CMK (cell line): ENCODE measurements at regions not wholly inside any gene's neighbourhood (a gene's known extent, or its start where the extent isn't known, plus 50 kb on each side); places are given as distances from the start of the nearest gene placed in this dataset.

Experiments
- DNase-seq: peaks from one replicate; pipeline ENCODE4 v3.0.0-alpha.2; 2010; ENCODE audit warnings: low read depth

DNA sequence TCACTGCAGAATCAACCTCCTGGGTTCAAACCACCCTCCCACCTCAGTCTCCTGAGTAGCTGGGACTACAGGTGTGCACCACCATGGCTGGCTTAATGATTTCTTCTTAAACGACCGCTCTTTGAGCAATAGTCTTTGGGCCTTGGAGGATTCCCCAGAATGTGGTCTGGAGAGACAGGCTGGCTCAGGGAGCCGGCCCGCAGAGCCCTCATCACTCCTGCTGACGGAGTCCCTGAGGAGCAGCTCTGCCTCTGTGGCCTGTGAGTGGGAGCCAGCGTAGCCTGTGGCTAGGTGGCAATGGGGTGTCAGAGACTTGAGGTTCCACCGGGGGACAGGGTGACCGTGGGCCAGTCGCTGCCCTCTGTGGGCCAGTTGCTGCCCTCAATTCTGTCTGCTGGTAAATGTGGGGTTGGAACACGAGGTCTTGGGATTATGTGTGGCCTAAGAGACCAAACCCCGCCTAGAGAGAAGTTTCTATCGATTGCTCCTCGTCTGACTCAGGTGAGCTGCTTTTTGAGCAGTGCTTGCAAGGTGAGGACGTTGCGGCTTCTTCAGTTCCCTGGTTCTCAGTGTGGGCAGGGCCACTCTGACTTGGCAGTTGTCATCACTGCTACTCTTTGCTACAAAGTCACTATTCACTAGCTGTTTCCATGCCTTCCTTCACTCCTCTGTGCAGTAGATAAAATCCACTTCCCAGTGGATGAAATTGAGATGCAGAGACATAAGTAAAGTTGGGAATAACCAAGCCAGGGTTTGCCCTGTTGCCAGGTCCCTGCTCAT, 124.8 kb upstream of the NECTIN1 start:
- DNase-seq = no peak

DNA sequence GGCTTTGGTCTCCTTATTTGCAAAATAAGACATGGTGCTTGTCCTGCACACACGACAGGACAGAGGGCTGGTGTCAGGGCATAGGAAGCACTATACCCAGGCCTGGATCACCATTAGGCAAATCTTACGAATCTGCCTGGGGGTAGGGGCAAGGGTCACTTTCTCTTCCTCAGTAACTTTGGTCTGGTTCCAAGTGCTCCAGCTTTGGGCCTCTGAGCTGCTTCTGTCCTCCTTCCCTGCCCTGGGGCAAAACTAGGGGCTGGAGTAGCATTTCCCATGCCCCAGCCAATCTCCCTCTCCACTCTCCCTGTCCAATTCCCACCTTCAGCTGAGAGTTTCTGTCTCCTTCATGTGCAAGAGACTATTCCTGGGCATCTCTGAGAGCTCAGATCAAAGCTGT, 123.7 kb upstream of the NECTIN1 start:
- no peak for DNase-seq

DNA sequence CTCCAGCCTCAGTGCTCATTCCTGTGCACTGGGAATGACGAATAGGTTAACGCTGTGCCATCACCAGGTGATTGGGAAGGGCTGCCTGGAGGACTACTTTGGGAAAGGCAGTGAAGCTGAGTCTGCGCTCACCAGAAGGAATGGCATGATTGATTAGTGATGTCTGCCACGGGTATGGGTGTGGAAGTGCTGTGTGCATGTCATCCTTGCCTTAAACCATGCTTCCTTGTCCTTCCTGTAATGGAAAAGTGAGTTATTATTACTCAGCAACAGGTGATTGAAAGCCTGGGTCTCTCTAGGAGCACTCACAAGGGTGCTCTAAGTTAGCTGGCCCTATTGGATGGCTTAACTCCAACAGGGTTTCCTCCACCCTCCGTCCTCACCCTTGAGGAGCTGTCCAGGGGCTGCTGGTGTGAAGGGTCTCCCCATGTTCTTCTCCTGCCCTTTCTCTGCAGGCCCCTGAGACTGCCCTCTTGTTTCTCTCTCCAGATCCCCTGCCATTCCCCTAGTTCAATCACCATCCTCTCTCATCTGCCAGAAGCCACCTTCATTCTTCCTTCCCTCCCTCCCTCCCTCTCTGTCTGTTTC, 121.9 kb upstream of the NECTIN1 start:
- no peak for DNase-seq

DNA sequence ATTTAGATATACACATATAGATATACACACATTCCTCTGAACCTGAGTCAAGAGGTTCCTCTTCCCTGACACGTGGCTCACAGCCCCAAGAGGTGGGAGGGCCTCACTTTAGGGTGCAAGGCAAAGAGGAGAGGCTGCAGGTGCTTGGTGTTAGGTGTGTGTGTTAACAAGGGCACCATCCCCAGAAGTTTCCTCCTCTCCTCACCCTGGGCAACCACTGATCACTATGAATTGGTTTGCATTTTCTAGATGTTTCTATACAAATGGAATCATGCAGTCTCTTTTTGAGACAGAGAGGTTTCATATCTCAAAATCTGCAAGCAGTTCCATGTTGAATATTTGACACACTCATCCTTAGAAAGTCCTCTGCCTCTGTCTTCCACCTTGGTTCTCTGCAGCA, 120.9 kb upstream of the NECTIN1 start:
- DNase-seq = no peak

GRCh38 chr11:119847853-119848252, 118.9 kb upstream of the NECTIN1 start:
- DNase-seq = no peak

GRCh38 chr11:119846374-119846773, 117.4 kb upstream of the NECTIN1 start:
- DNase-seq = no peak

DNA sequence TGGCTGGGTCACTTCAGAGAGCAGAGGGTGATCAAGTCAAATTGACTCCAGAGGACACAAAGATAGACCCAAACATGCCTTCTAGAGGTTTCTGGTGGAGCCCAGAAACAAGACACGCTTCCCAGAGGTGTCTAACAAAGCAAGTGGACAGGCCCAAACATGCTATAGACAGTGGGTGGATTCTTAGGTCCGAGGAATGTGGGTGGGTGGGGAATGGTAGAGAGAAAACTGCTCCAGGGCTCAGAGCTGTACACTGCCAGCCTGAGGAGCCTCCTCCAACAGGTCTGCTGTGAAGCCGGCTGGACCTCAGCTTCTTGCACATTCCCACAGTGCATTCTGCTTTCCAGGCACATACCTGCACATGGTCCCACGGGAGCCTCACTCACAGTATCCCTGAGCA, 116.8 kb upstream of the NECTIN1 start:
- DNase-seq = no peak

DNA sequence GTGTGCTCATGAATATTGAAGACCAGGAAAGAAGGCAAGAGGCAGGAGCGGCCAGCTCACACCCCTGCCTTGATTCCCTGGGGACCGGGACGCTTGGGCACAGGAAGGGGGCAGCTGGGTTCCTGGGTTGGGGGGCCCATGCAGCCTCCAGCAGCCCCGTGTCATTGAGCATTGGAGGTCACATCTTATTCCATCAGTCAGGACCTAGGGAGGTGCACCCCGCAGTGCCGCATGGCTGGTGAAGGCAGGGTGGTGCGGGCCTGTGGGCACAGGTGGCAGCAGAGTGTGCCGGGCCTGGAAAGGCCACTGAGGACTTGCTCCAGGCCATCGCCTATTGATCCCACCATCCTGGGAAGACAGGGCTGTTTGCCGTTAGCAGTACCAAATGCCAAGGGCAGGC, 116.3 kb upstream of the NECTIN1 start:
- DNase-seq = no peak

DNA sequence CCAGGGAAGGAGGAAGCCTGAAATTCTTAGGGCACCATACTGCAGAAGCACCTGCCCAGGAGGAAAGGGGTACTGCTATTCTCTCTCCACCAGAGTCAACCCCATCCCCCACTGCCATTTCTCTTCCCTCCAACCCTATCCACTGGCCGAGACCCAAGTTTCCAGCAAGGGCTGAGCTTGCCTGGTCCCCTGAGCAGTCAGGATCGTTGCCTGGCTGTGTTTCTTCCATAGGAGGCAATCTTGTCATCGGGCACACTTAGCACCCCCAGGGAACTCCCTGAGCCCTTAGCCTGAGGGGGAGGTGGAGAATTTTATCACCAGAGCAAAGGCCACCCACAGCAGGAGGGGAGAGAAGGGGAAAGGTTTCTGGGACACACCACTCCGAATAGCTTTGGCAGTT, 115.8 kb upstream of the NECTIN1 start:
- no peak for DNase-seq

DNA sequence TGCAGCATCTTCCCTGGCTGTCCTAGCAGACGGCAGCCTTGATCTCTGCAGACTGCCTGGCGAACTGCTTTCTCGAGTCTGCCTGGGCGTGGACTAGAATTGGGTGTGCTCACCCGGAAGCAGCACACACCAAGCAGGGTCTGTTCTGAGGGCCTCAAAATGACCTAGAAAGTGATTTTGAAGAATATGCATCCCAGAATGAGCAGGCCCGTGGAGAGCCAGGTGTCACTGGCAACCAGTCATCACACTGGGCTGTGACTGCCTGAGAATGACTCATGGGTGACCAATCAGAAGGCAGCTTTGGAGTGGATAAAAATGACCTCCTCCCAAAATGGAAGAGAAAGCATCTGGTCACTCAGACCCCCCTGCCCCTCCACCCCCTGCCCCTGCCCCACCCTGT, 114.9 kb upstream of the NECTIN1 start:
- DNase-seq = no peak

GRCh38 chr11:119842731-119843130, 113.7 kb upstream of the NECTIN1 start:
- DNase-seq = no peak

DNA sequence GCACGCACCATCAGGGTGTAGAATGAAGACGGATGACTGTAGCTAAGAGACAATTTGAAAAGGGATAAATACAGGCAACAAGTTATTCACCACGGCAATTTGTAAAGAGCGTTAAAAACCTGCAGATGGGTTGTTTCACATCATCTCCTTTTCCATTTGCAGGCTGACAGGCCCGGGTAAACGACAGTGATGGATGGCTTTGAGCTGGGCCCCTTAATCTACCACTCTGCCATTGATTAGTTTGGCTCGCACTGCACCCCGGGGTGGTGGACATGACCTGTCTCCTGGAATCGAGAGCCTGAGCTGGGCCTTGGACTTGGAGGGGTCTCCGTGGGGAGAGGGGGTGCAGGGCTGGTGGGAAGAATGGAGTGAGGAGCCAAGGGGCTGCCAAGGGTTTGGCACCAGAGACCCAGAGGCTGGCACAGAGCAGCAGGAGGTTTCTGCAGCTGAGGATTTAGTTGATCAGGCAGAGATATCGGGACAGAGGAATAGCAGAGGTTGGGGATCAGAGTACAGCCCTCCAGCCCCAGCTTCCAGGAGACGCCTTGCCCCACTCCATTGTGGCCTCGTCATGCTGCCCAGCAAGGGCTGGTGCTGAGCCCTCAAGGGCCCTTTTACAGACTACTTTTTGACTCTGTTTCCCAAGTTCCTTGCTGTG, 110.6 kb upstream of the NECTIN1 start:
- DNase-seq = no peak

- DNase-seq = no peak
Observed at GRCh38 chr11:119835753-119836152, 106.8 kb upstream of the NECTIN1 start.

DNA sequence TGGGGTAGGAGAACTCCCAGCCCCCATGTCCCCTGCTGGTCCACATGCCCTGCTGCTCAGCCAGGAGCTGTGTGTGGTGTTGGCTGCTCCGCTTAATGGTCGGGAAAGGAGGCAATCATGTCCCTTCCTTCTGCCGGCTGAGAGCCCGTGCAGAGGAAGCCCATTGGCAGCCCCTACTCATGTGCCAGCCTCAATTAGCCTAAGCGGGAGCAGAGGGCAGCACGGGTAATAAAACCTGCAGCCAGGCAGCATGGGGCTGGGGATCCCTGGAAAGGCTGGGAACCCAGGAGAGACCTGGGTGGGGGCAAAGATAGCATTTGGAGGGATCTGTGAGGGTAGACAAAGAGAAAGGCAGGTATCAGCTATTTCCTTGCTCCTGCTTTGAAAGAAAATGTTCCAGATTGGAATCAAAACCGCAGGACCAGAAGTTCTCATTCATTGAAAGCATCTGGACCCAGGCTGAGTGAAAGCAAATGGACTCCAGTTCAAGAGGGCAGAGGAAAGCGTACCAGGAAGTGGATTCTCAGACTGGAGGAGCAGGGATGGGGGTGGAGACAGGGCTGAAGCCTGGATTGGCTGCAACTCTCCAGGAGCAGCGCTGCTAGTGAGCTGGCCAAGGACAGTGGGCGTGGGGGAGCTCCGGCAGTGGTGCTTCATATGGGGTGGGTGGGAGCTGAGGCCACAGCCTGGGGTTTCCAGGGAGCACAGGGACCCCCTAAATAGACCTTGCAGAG, 103.4 kb upstream of the NECTIN1 start:
- DNase-seq = no peak

GRCh38 chr11:119831011-119831410, 102.0 kb upstream of the NECTIN1 start:
- no peak for DNase-seq

DNA sequence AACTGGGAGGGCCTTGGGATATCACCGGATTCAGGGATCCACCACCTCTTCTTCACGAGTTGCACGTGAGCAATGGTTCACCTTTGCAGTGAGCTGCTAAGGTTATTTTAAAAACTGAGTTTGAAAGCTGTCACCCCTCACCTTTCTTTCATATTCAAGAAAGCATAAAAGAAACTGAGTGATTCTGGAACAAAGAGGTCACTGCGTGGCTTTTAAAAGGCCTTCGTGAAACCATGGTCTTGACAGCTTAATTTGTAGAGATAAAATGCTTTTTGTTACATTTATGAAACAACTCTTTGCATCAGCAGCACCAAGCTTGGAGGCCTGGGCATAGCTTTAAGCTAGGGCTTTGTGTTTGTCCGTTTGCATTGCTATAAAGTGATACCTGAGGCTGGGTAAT, 101.4 kb upstream of the NECTIN1 start:
- no peak for DNase-seq

- no peak for DNase-seq
Observed at GRCh38 chr11:119829402-119829801, 100.4 kb upstream of the NECTIN1 start.

GRCh38 chr11:119828819-119829218, 99.8 kb upstream of the NECTIN1 start:
- DNase-seq = no peak

DNA sequence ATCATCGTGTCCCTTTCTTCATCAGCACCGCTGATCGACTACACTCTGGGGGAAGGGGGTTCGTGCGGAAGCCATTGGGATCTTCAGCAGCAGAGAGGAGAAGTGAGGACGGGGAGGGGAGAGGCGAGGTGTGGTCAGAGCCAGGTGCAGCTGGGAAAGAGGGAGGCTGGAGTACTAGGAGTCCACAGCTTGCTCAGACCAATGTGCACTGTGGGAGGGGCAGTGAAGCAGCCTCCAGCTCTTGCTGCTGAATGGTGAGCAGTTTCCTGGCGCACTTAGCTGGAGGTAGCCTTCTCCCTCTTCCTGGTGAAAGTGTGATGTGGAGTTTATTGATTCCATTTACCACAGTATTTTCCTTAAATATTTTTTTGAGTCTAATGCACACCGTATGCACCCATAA, 99.0 kb upstream of the NECTIN1 start:
- no peak for DNase-seq

DNA sequence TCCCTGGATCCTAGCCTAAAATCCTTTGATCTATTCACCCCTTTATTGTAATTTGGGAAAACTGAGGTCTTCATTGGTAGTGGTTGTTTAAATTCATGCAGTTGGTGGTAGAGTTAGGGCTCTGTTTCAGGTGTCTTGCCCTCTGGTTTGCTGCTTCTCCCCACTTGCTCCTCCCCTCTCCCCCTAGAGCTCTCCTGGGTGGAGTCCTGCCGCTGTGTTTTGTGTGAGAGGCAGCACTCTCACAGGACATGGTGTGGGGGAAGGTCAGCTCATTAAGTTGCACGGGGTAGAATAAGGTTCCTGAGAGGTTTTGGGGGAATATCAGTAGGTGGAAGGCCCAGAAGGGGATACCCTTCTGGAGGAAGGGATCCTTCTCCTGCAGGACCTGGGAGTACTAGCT, 98.1 kb upstream of the NECTIN1 start:
- DNase-seq = no peak

GRCh38 chr11:119823077-119823476, 94.1 kb upstream of the NECTIN1 start:
- DNase-seq = no peak

- no peak for DNase-seq
Observed at GRCh38 chr11:119816660-119817059, 87.7 kb upstream of the NECTIN1 start.

DNA sequence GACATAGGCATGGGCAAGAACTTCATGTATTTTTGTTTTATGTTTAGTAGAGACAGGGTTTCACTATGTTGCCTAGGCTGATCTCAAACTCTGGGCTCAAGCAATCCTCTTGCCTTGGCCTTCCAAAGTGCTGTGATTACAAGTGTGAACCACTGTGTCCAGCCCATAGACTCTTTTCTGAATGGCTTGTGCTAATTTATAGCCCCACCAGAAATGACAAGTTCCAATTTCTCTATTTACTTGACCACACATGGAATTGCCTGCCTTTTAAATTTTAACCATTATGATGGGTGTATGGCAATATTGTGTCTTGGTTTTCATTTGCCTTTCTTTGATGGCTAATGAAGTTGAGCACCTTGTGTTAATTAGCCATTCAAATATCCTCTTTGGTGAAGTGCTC, 85.8 kb upstream of the NECTIN1 start:
- no peak for DNase-seq
